ENCODE measurements at regions not wholly inside any gene's neighbourhood (a gene's known extent, or its start where the extent isn't known, plus 50 kb on each side); places are given as distances from the start of the nearest gene placed in this dataset.

- Mint-ChIP-seq H3K27me3 (ENCODE audit: low read depth) (no peaks in the 10 kb centered on the region), H3K27ac (no peak overlapping the region), H3K9me3 (peaks cover 14 to 15% of the 10 kb centered on the region in 2 experiments), H3K4me3 (no peak overlapping the region), H3K36me3 (ENCODE audit: insufficient read depth in 1 of 3, low read depth in 3 of 3) (peaks cover 16 to 17% (median 16%) of the 10 kb centered on the region in 3 experiments), H3K4me1 (peaks cover 9 to 11% of the 10 kb centered on the region in 2 experiments)
- Histone ChIP-seq H3K79me2 (ENCODE audit: insufficient read depth, low read length) (no peaks in the 10 kb centered on the region), H4K91ac (ENCODE audit: insufficient read length, low read depth, low read length) (no peak overlapping the region), H3K56ac (ENCODE audit: insufficient read length, low read depth, low read length) (no peak overlapping the region), H3K9me3 (ENCODE audit: control insufficient read depth, low read depth, low read length) (peaks cover 10% of the 10 kb centered on the region), H3K4me1 (ENCODE audit: insufficient read depth, low read length) (no peaks in the 10 kb centered on the region), H3T11ph (ENCODE audit: low read length) (no peak overlapping the region), H3K27me3 (ENCODE audit: insufficient read depth, low read length) (no peaks in the 10 kb centered on the region), H2BK12ac (ENCODE audit: insufficient read length, low read depth, low read length) (no peak overlapping the region), H4K8ac (replicated peaks; ENCODE audit: insufficient read length, low read depth, low read length) (no peak overlapping the region), H3K14ac (ENCODE audit: insufficient read depth, low read length) (no peak overlapping the region), H3K4me2 (ENCODE audit: insufficient read depth, insufficient read length, low read length) (no peak overlapping the region), H3K4ac (ENCODE audit: low read depth, low read length) (no peak overlapping the region), H3K27ac (ENCODE audit: insufficient read length, low read depth, low read length) (no peak overlapping the region), H3K79me1 (ENCODE audit: insufficient read depth, low read depth, low read length, poor library complexity, severe bottlenecking) (no peaks in the 10 kb centered on the region), H3K23ac (ENCODE audit: insufficient read length, low read depth, low read length) (no peak overlapping the region), H2AK5ac (ENCODE audit: insufficient read length, low read length) (no peak overlapping the region), H2BK5ac (ENCODE audit: insufficient read length, low read length) (no peak overlapping the region), H2AFZ (ENCODE audit: low read length) (no peak overlapping the region), H3K18ac (ENCODE audit: insufficient read length, low read depth, low read length) (no peak overlapping the region), H2BK15ac (ENCODE audit: low read depth, low read length) (no peak overlapping the region), H3K23me2 (ENCODE audit: insufficient read length, low read depth, low read length, poor library complexity, severe bottlenecking) (no peaks in the 10 kb centered on the region), H2BK120ac (ENCODE audit: low read depth, low read length, poor library complexity, severe bottlenecking) (no peak overlapping the region), H3K9ac (ENCODE audit: extremely low read depth, insufficient read length, low read length) (no peak overlapping the region), H4K5ac (ENCODE audit: insufficient read length, low read depth, low read length) (no peak overlapping the region), H2BK20ac (ENCODE audit: low read depth, low read length, poor library complexity, severe bottlenecking) (no peak overlapping the region), H4K20me1 (ENCODE audit: control insufficient read depth, insufficient read depth, insufficient read length) (no peaks in the 10 kb centered on the region)
- WGBS (ENCODE audit: extremely low coverage, insufficient read length, low lambda C conversion rate): no CpG with 5 or more reads among the region's 2 CpGs
- DNase-seq: no peak
- TF ChIP-seq CTCF (conservative IDR thresholded peaks at IDR 0.05): no peak
Observed at GRCh38 chr21:31489726-31490125, 145.7 kb upstream of the TIAM1 start.
